GM18909 (cell line): ENCODE measurements at regions not wholly inside any gene's neighbourhood (a gene's known extent, or its start where the extent isn't known, plus 50 kb on each side); places are given as distances from the start of the nearest gene placed in this dataset.

Experiments used
- ATAC-seq: cut with Tn5 transposase; IDR thresholded peaks from one replicate; pipeline ENCODE4 v1.9.1; 2021; ENCODE audit warnings: mild to moderate bottlenecking; ENCODE audit not compliant: unreplicated experiment, poor library complexity

GRCh38 chr9:109830545-109830944 is 50.5 kb downstream of the PALM2AKAP2 start:
- no peak for ATAC-seq

- no peak for ATAC-seq
These were observed 52.1 kb downstream of the PALM2AKAP2 start for GRCh38 chr9:109831998-109832658.

GRCh38 chr9:109834855-109835254 is 54.9 kb downstream of the PALM2AKAP2 start:
- no peak for ATAC-seq

GRCh38 chr9:109843641-109844040 is 63.6 kb downstream of the PALM2AKAP2 start:
- ATAC-seq, result no peak

GRCh38 chr9:109845226-109845625 is 65.2 kb downstream of the PALM2AKAP2 start:
- no peak for ATAC-seq

- no peak for ATAC-seq
These were observed 66.8 kb downstream of the PALM2AKAP2 start for GRCh38 chr9:109846776-109847175.

GRCh38 chr9:109852556-109852955 is 72.6 kb downstream of the PALM2AKAP2 start:
- ATAC-seq, result no peak

- no peak for ATAC-seq
These were observed 75.5 kb downstream of the PALM2AKAP2 start for GRCh38 chr9:109855540-109855939.

- ATAC-seq, result no peak
These were observed 76.8 kb downstream of the PALM2AKAP2 start for GRCh38 chr9:109856785-109857184.

GRCh38 chr9:109857336-109857735 is 77.3 kb downstream of the PALM2AKAP2 start:
- no peak for ATAC-seq

- ATAC-seq, result no peak
These were observed 79.4 kb downstream of the PALM2AKAP2 start for GRCh38 chr9:109859447-109859846.

GRCh38 chr9:109860521-109860920 is 80.5 kb downstream of the PALM2AKAP2 start:
- ATAC-seq, result no peak

- ATAC-seq, result no peak
These were observed 81.5 kb downstream of the PALM2AKAP2 start for GRCh38 chr9:109861499-109861898.

GRCh38 chr9:109861918-109862317 is 81.9 kb downstream of the PALM2AKAP2 start:
- no peak for ATAC-seq

GRCh38 chr9:109862452-109862851 is 82.5 kb downstream of the PALM2AKAP2 start:
- no peak for ATAC-seq

- ATAC-seq, result no peak
These were observed 84.0 kb downstream of the PALM2AKAP2 start for GRCh38 chr9:109863961-109864360.

GRCh38 chr9:109865521-109865920 is 85.5 kb downstream of the PALM2AKAP2 start:
- ATAC-seq, result no peak

- ATAC-seq, result no peak
These were observed 88.2 kb downstream of the PALM2AKAP2 start for GRCh38 chr9:109868207-109868606.

GRCh38 chr9:109868722-109869121 is 88.7 kb downstream of the PALM2AKAP2 start:
- ATAC-seq, result no peak

- no peak for ATAC-seq
These were observed 90.4 kb downstream of the PALM2AKAP2 start for GRCh38 chr9:109870365-109870764.

GRCh38 chr9:109872901-109873300 is 92.9 kb downstream of the PALM2AKAP2 start:
- no peak for ATAC-seq

- no peak for ATAC-seq
These were observed 95.6 kb downstream of the PALM2AKAP2 start for GRCh38 chr9:109875495-109876129.
